ENCODE measurements at regions not wholly inside any gene's neighbourhood (a gene's known extent, or its start where the extent isn't known, plus 50 kb on each side); places are given as distances from the start of the nearest gene placed in this dataset.

DNA sequence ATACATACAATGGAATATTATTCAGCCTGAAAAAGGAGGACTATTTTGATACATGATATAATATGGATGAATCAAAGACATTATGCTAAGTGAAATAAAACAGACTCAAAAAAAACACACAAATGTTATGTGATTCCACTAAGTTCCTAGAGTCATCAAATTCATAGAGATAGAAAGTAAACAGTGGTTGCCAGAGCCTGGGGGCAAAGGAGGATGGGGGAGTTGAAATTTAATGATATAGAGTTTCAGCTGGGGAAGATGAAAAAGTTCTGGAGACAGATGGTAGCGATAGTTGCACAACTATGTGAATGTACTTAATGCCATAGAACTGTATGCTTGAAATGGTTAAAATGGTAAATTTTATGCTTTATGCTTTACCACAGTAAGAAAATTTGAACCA is 119.7 kb downstream of the METTL4 start:
- no peak overlapping the region for H3K4me3 ChIP-seq (ENCODE audit: insufficient read depth, low read length)
- H3K36me3 ChIP-seq (ENCODE audit: insufficient read depth, low read length): no peaks in the 10 kb centered on the region
- no peak overlapping the region for H3K4me2 ChIP-seq (ENCODE audit: insufficient read depth, low read length)
- H3K27ac ChIP-seq (ENCODE audit: low read depth, low read length): no peak overlapping the region
- TF ChIP-seq, protein P1, sequence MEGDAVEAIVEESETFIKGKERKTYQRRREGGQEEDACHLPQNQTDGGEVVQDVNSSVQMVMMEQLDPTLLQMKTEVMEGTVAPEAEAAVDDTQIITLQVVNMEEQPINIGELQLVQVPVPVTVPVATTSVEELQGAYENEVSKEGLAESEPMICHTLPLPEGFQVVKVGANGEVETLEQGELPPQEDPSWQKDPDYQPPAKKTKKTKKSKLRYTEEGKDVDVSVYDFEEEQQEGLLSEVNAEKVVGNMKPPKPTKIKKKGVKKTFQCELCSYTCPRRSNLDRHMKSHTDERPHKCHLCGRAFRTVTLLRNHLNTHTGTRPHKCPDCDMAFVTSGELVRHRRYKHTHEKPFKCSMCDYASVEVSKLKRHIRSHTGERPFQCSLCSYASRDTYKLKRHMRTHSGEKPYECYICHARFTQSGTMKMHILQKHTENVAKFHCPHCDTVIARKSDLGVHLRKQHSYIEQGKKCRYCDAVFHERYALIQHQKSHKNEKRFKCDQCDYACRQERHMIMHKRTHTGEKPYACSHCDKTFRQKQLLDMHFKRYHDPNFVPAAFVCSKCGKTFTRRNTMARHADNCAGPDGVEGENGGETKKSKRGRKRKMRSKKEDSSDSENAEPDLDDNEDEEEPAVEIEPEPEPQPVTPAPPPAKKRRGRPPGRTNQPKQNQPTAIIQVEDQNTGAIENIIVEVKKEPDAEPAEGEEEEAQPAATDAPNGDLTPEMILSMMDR (IDR thresholded peaks at IDR 0.05; ENCODE audit: extremely low read depth, low read depth, low read length): no peak
- DNase-seq (ENCODE audit: insufficient read length, low spot score, missing footprints): no peak
- no peaks in the 10 kb centered on the region for H3K4me1 ChIP-seq (ENCODE audit: insufficient read depth, low read length)
- no peak overlapping the region for H2AFZ ChIP-seq (ENCODE audit: low read length)
- no peaks in the 10 kb centered on the region for H3K27me3 ChIP-seq (ENCODE audit: insufficient read depth, low read length)
- H3K79me2 ChIP-seq (ENCODE audit: insufficient read depth, low read length): no peaks in the 10 kb centered on the region
- H3K9me3 ChIP-seq (ENCODE audit: low read depth, low read length): no peaks in the 10 kb centered on the region
- H4K20me1 ChIP-seq (ENCODE audit: insufficient read depth, low read length): no peaks in the 10 kb centered on the region

DNA sequence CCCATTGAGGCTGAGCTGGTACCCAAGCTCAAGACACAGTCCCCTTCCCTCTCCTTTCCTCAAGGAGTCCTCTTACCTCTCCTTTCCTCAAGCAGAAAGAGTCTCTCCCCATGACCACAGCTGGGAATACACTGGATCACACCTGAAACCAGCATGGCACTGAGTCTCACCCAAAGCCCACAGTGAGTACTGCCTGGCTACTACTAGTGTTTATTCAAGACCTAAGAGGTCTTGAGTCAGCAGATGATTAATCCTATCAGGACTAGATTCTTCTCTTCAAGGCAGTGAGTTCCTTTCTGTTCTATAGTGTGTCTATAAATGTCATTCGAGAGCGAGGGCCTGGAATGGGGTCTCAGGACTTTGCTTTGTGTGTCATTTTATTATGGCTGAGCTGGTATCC is 111.4 kb downstream of the METTL4 start:
- H3K27ac ChIP-seq (ENCODE audit: low read depth, low read length): no peak overlapping the region
- no peaks in the 10 kb centered on the region for H3K27me3 ChIP-seq (ENCODE audit: insufficient read depth, low read length)
- no peaks in the 10 kb centered on the region for H4K20me1 ChIP-seq (ENCODE audit: insufficient read depth, low read length)
- H2AFZ ChIP-seq (ENCODE audit: low read length): no peak overlapping the region
- no peak for DNase-seq (ENCODE audit: insufficient read length, low spot score, missing footprints)
- no peaks in the 10 kb centered on the region for H3K4me1 ChIP-seq (ENCODE audit: insufficient read depth, low read length)
- TF ChIP-seq, protein P1 (IDR thresholded peaks at IDR 0.05; ENCODE audit: extremely low read depth, low read depth, low read length): no peak
- H3K79me2 ChIP-seq (ENCODE audit: insufficient read depth, low read length): no peaks in the 10 kb centered on the region
- no peak overlapping the region for H3K4me2 ChIP-seq (ENCODE audit: insufficient read depth, low read length)
- H3K4me3 ChIP-seq (ENCODE audit: insufficient read depth, low read length): no peak overlapping the region
- no peaks in the 10 kb centered on the region for H3K9me3 ChIP-seq (ENCODE audit: low read depth, low read length)
- no peaks in the 10 kb centered on the region for H3K36me3 ChIP-seq (ENCODE audit: insufficient read depth, low read length)

DNA sequence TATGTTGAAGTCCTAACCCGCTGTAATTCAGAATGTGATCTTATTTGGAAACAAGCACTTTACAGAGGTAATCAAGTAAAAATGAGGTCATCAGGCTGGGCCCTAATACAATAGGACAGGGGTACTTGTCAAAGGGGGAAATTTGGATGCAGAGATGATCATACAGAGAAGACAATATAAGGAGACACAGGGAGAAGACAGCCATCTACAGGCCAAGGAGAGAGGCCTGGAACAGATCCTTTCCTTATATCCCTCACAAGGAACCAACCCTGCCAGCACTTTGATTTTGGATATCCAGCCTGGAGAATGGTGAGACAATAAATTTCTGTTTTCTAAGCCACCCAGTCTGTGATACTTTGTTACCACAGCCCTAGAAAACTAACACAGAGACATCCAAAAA is 104.3 kb downstream of the METTL4 start:
- Histone ChIP-seq H3K27me3 (ENCODE audit: insufficient read depth, low read length) (no peaks in the 10 kb centered on the region), H4K20me1 (ENCODE audit: insufficient read depth, low read length) (no peaks in the 10 kb centered on the region), H3K79me2 (ENCODE audit: insufficient read depth, low read length) (no peaks in the 10 kb centered on the region), H3K4me1 (ENCODE audit: insufficient read depth, low read length) (no peaks in the 10 kb centered on the region), H2AFZ (ENCODE audit: low read length) (no peak overlapping the region), H3K4me2 (ENCODE audit: insufficient read depth, low read length) (no peak overlapping the region), H3K27ac (ENCODE audit: low read depth, low read length) (no peak overlapping the region), H3K36me3 (ENCODE audit: insufficient read depth, low read length) (no peaks in the 10 kb centered on the region), H3K4me3 (ENCODE audit: insufficient read depth, low read length) (no peak overlapping the region), H3K9me3 (ENCODE audit: low read depth, low read length) (no peaks in the 10 kb centered on the region)
- TF ChIP-seq, protein P1 (IDR thresholded peaks at IDR 0.05; ENCODE audit: extremely low read depth, low read depth, low read length): peak; percentile 8
- DNase-seq (ENCODE audit: insufficient read length, low spot score, missing footprints): no peak

DNA sequence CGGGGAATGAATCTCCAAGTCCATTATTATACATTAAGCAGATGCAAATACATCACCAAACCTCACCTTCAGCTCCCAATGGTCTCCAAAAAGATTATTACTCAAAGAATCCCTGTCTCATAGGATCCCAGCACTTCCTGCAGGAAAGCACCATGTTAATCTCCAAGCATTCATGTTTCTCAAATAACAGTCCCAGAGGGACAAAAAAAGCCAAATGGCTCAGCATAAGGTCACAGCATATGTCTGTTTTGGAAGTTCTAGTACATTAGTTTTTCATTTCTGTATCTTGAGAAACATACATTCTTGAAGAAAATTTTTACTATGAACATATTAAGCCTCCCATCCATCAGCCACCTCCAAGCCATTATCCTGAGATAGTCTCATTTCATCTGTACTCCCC is 103.3 kb downstream of the METTL4 start:
- no peaks in the 10 kb centered on the region for H3K9me3 ChIP-seq (ENCODE audit: low read depth, low read length)
- no peak overlapping the region for H2AFZ ChIP-seq (ENCODE audit: low read length)
- no peaks in the 10 kb centered on the region for H3K27me3 ChIP-seq (ENCODE audit: insufficient read depth, low read length)
- no peaks in the 10 kb centered on the region for H3K36me3 ChIP-seq (ENCODE audit: insufficient read depth, low read length)
- no peaks in the 10 kb centered on the region for H3K79me2 ChIP-seq (ENCODE audit: insufficient read depth, low read length)
- H3K4me3 ChIP-seq (ENCODE audit: insufficient read depth, low read length): no peak overlapping the region
- no peak overlapping the region for H3K27ac ChIP-seq (ENCODE audit: low read depth, low read length)
- no peaks in the 10 kb centered on the region for H3K4me1 ChIP-seq (ENCODE audit: insufficient read depth, low read length)
- H4K20me1 ChIP-seq (ENCODE audit: insufficient read depth, low read length): no peaks in the 10 kb centered on the region
- DNase-seq (ENCODE audit: insufficient read length, low spot score, missing footprints): no peak
- TF ChIP-seq, protein P1 (IDR thresholded peaks at IDR 0.05; ENCODE audit: extremely low read depth, low read depth, low read length): no peak
- H3K4me2 ChIP-seq (ENCODE audit: insufficient read depth, low read length): no peak overlapping the region

Data from osteoblast (primary cell).